ENCODE measurements at regions not wholly inside any gene's neighbourhood (a gene's known extent, or its start where the extent isn't known, plus 50 kb on each side); places are given as distances from the start of the nearest gene placed in this dataset.

GRCh38 chr14:71394386-71394785 is 487.1 kb downstream of the PCNX1 start (continued):
- TF ChIP-seq, protein P1, sequence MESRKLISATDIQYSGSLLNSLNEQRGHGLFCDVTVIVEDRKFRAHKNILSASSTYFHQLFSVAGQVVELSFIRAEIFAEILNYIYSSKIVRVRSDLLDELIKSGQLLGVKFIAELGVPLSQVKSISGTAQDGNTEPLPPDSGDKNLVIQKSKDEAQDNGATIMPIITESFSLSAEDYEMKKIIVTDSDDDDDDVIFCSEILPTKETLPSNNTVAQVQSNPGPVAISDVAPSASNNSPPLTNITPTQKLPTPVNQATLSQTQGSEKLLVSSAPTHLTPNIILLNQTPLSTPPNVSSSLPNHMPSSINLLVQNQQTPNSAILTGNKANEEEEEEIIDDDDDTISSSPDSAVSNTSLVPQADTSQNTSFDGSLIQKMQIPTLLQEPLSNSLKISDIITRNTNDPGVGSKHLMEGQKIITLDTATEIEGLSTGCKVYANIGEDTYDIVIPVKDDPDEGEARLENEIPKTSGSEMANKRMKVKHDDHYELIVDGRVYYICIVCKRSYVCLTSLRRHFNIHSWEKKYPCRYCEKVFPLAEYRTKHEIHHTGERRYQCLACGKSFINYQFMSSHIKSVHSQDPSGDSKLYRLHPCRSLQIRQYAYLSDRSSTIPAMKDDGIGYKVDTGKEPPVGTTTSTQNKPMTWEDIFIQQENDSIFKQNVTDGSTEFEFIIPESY (IDR thresholded peaks at IDR 0.05) = no peak
- TF ChIP-seq FOXA1 (IDR thresholded peaks at IDR 0.05) (no peak), NR2F2 (IDR thresholded peaks at IDR 0.05) (no peak)
- TF ChIP-seq, protein P2, sequence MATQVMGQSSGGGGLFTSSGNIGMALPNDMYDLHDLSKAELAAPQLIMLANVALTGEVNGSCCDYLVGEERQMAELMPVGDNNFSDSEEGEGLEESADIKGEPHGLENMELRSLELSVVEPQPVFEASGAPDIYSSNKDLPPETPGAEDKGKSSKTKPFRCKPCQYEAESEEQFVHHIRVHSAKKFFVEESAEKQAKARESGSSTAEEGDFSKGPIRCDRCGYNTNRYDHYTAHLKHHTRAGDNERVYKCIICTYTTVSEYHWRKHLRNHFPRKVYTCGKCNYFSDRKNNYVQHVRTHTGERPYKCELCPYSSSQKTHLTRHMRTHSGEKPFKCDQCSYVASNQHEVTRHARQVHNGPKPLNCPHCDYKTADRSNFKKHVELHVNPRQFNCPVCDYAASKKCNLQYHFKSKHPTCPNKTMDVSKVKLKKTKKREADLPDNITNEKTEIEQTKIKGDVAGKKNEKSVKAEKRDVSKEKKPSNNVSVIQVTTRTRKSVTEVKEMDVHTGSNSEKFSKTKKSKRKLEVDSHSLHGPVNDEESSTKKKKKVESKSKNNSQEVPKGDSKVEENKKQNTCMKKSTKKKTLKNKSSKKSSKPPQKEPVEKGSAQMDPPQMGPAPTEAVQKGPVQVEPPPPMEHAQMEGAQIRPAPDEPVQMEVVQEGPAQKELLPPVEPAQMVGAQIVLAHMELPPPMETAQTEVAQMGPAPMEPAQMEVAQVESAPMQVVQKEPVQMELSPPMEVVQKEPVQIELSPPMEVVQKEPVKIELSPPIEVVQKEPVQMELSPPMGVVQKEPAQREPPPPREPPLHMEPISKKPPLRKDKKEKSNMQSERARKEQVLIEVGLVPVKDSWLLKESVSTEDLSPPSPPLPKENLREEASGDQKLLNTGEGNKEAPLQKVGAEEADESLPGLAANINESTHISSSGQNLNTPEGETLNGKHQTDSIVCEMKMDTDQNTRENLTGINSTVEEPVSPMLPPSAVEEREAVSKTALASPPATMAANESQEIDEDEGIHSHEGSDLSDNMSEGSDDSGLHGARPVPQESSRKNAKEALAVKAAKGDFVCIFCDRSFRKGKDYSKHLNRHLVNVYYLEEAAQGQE (IDR thresholded peaks at IDR 0.05) = no peak

GRCh38 chr14:71395151-71395604 is 487.9 kb downstream of the PCNX1 start:
- TF ChIP-seq, protein P3, sequence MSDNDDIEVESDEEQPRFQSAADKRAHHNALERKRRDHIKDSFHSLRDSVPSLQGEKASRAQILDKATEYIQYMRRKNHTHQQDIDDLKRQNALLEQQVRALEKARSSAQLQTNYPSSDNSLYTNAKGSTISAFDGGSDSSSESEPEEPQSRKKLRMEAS (IDR thresholded peaks at IDR 0.05) = no peak
- TF ChIP-seq GABPA (IDR thresholded peaks at IDR 0.05 in 1 of 2, conservative IDR thresholded peaks at IDR 0.05 in 1 of 2) (no peak), YY1 (IDR thresholded peaks at IDR 0.05) (no peak)
- no peaks in the 10 kb centered on the region for H3K36me3 ChIP-seq (ENCODE audit: control insufficient read depth in 4 of 4, insufficient read depth in 3 of 4, low read depth in 1 of 4, low read length in 3 of 4)
- no peak overlapping the region for H3K9ac ChIP-seq (ENCODE audit: low read depth in 1 of 2, low read length in 2 of 2)
- no peak overlapping the region for H3K4me3 ChIP-seq (ENCODE audit: low read depth in 1 of 3, low read length in 3 of 3)
- peaks cover 6 to 23% (median 10%) of the 10 kb centered on the region in 4 donors for H3K4me1 ChIP-seq (ENCODE audit: control insufficient read depth in 4 of 4, insufficient read depth in 4 of 4, low read length in 3 of 4)
- no peaks in the 10 kb centered on the region for H3K9me3 ChIP-seq (ENCODE audit: control insufficient read depth in 4 of 4, low read length in 3 of 4)
- H3K27me3 ChIP-seq (ENCODE audit: control insufficient read depth in 4 of 4, insufficient read depth in 4 of 4, low read length in 3 of 4) = no peaks in the 10 kb centered on the region
- DNase-seq (ENCODE audit: low spot score) = no peak
- peak overlapping the region; percentile 58 to 66 for H3K27ac ChIP-seq (ENCODE audit: low read depth in 1 of 2, low read length in 2 of 2)
- WGBS = 89% methylated on average over 5 of the region's 5 CpGs

GRCh38 chr14:71395636-71396035 is 488.4 kb downstream of the PCNX1 start:
- Histone ChIP-seq H3K4me1 (ENCODE audit: control insufficient read depth in 4 of 4, insufficient read depth in 4 of 4, low read length in 3 of 4) (peaks cover 6 to 23% (median 10%) of the 10 kb centered on the region in 4 donors), H3K36me3 (ENCODE audit: control insufficient read depth in 4 of 4, insufficient read depth in 3 of 4, low read depth in 1 of 4, low read length in 3 of 4) (no peaks in the 10 kb centered on the region), H3K27me3 (ENCODE audit: control insufficient read depth in 4 of 4, insufficient read depth in 4 of 4, low read length in 3 of 4) (no peaks in the 10 kb centered on the region), H3K9me3 (ENCODE audit: control insufficient read depth in 4 of 4, low read length in 3 of 4) (no peaks in the 10 kb centered on the region), H3K9ac (ENCODE audit: low read depth in 1 of 2, low read length in 2 of 2) (no peak overlapping the region), H3K27ac (ENCODE audit: low read depth in 1 of 2, low read length in 2 of 2) (peak overlapping the region; percentile 58 to 66), H3K4me3 (ENCODE audit: low read depth in 1 of 3, low read length in 3 of 3) (no peak overlapping the region)
- 98% methylated on average over 2 of the region's 2 CpGs for WGBS
- TF ChIP-seq HNF4A (conservative IDR thresholded peaks at IDR 0.05) = no peak
- TF ChIP-seq FOXA2 (IDR thresholded peaks at IDR 0.05) = no peak
- no peak for TF ChIP-seq FOXA1 (IDR thresholded peaks at IDR 0.05)
- no peak for TF ChIP-seq NR2F2 (IDR thresholded peaks at IDR 0.05)
- no peak for TF ChIP-seq EGR1 (IDR thresholded peaks at IDR 0.05; ENCODE audit: low read depth in 2 of 2)
- TF ChIP-seq, protein P3 (IDR thresholded peaks at IDR 0.05) = no peak
- TF ChIP-seq GABPA (IDR thresholded peaks at IDR 0.05 in 1 of 2, conservative IDR thresholded peaks at IDR 0.05 in 1 of 2) = no peak
- no peak for TF ChIP-seq SP1 (IDR thresholded peaks at IDR 0.05)
- TF ChIP-seq HNF4G (IDR thresholded peaks at IDR 0.05) = no peak
- DNase-seq (ENCODE audit: low spot score) = no peak
